Ascending aorta (tissue), 2 donors: ENCODE measurements at regions not wholly inside any gene's neighbourhood (a gene's known extent, or its start where the extent isn't known, plus 50 kb on each side); places are given as distances from the start of the nearest gene placed in this dataset.

ENCODE experiments used
- DNase-seq, 2 donors: peaks; one replicate each; pipeline ENCODE4 v3.0.0-alpha.2; 2019; ENCODE audit warnings: low spot score in 2 of 2
- H3K27ac ChIP-seq, 2 donors: fragments of 200-600 bp; sonication (generic); one replicate each; pipeline ENCODE4 v1.5.1; 2016 to 2017; ENCODE audit warnings: mild to moderate bottlenecking in 1 of 2
- H3K27me3 ChIP-seq: fragments of 200-600 bp; sonication (generic); one replicate; pipeline ENCODE4 v1.5.1; 2017
- H3K36me3 ChIP-seq, 2 donors: fragments of 200-600 bp; sonication (generic); one replicate each; pipeline ENCODE4 v1.5.1; 2016
- H3K4me1 ChIP-seq, 2 donors: fragments of 200-600 bp; sonication (generic); one replicate each; pipeline ENCODE4 v1.5.1; 2016 to 2017; ENCODE audit warnings: mild to moderate bottlenecking in 1 of 2
- H3K4me3 ChIP-seq, 2 donors: fragments of 200-600 bp; sonication (generic); one replicate each; pipeline ENCODE4 v1.5.1; 2016 to 2017; ENCODE audit warnings: mild to moderate bottlenecking in 1 of 2
- H3K9me3 ChIP-seq, 2 donors: fragments of 200-600 bp; sonication (generic); one replicate each; pipeline ENCODE4 v1.5.1; 2016
- CTCF ChIP-seq, 3 experiments: fragments of 200-600 bp in 2 of 3; fragments of 450-650 bp in 1 of 3; sonication (generic) in 2 of 3; IDR thresholded peaks; one replicate each; pipeline ENCODE4 v1.5.1; 2016 to 2019; ENCODE audit warnings: antibody characterized with exemption in 3 of 3, mild to moderate bottlenecking in 1 of 3, moderate library complexity in 1 of 3
- intact Hi-C: fragments of 100-400 bp; cut with DNase I; formaldehyde crosslinking; loops from one replicate; pipeline ENCODE4 v1.15.1; 2023

- no peaks in the 10 kb centered on the region for H3K4me1 ChIP-seq
- intact Hi-C loops = no loop called here
- no peak overlapping the region for H3K4me3 ChIP-seq
- H3K36me3 ChIP-seq = no peaks in the 10 kb centered on the region
- no peaks in the 10 kb centered on the region for H3K27me3 ChIP-seq
- H3K9me3 ChIP-seq = no peaks in the 10 kb centered on the region
- no peak overlapping the region for H3K27ac ChIP-seq
- TF ChIP-seq CTCF (IDR thresholded peaks at IDR 0.05) = no peak
- no peak for DNase-seq
These were observed 424.6 kb upstream of the GBE1 start for GRCh38 chr3:82186017-82186416.

- TF ChIP-seq CTCF (IDR thresholded peaks at IDR 0.05) = no peak
- no peak for DNase-seq
- H3K4me1 ChIP-seq = no peaks in the 10 kb centered on the region
- intact Hi-C loops = no loop called here
- H3K9me3 ChIP-seq = no peaks in the 10 kb centered on the region
- no peak overlapping the region for H3K27ac ChIP-seq
- H3K36me3 ChIP-seq = no peaks in the 10 kb centered on the region
- H3K4me3 ChIP-seq = no peak overlapping the region
- no peaks in the 10 kb centered on the region for H3K27me3 ChIP-seq
These were observed 417.8 kb upstream of the GBE1 start for GRCh38 chr3:82179291-82179690.

GRCh38 chr3:82178291-82178690, 416.8 kb upstream of the GBE1 start:
- Histone ChIP-seq H3K36me3 (no peaks in the 10 kb centered on the region), H3K4me3 (no peak overlapping the region), H3K9me3 (no peaks in the 10 kb centered on the region), H3K27me3 (no peaks in the 10 kb centered on the region), H3K27ac (no peak overlapping the region), H3K4me1 (no peaks in the 10 kb centered on the region)
- TF ChIP-seq CTCF (IDR thresholded peaks at IDR 0.05) = no peak
- DNase-seq = no peak
- intact Hi-C loops = no loop called here

DNA sequence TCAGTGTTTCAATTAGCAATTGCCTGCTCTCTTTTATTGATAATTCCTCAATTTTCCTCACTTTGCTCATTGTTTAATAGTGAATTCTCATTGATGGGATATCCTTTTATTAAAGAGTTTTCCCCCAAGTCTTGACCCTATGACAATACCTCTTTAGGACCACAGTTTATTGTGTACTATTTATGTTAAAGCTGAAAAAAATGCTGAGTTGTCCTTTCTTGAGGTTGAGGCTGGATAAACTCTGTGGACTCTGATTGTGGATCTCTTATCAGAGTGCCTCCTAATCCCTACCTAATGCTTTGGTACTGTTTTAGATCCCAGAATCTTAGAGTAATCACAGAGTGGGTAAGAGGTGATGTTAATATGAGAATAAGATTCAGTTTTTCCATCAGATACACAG, 416.3 kb upstream of the GBE1 start:
- TF ChIP-seq CTCF (IDR thresholded peaks at IDR 0.05) = no peak
- H3K4me3 ChIP-seq = no peak overlapping the region
- H3K27me3 ChIP-seq = no peaks in the 10 kb centered on the region
- H3K9me3 ChIP-seq = no peaks in the 10 kb centered on the region
- DNase-seq = no peak
- intact Hi-C loops = no loop called here
- no peaks in the 10 kb centered on the region for H3K4me1 ChIP-seq
- no peaks in the 10 kb centered on the region for H3K36me3 ChIP-seq
- H3K27ac ChIP-seq = no peak overlapping the region

- DNase-seq = no peak
These were observed 403.8 kb upstream of the GBE1 start for GRCh38 chr3:82165266-82165665.

More at GRCh38 chr3:82165266-82165665, 403.8 kb upstream of the GBE1 start:
- Histone ChIP-seq H3K4me3 (no peak overlapping the region), H3K4me1 (no peaks in the 10 kb centered on the region), H3K27ac (no peak overlapping the region), H3K27me3 (no peaks in the 10 kb centered on the region), H3K36me3 (no peaks in the 10 kb centered on the region), H3K9me3 (no peaks in the 10 kb centered on the region)
- no peak for TF ChIP-seq CTCF (IDR thresholded peaks at IDR 0.05)
- intact Hi-C loops = no loop called here
